Sigmoid colon (tissue), 6 donors: ENCODE measurements at regions not wholly inside any gene's neighbourhood (a gene's known extent, or its start where the extent isn't known, plus 50 kb on each side); places are given as distances from the start of the nearest gene placed in this dataset.

Experiments used
- DNase-seq: peaks from one replicate; pipeline ENCODE4 v3.0.0-alpha.2; 2019
- H3K27ac ChIP-seq, 4 donors: fragments of 200-600 bp; sonication (generic); one replicate each; pipeline ENCODE4 v1.5.1; 2016 to 2019; ENCODE audit warnings: mild to moderate bottlenecking in 1 of 4
- H3K27me3 ChIP-seq, 3 donors: fragments of 200-600 bp; sonication (generic); one replicate each; pipeline ENCODE4 v1.5.1; 2019; ENCODE audit warnings: mild to moderate bottlenecking in 1 of 3
- H3K36me3 ChIP-seq, 4 donors: fragments of 200-600 bp; sonication (generic); one replicate each; pipeline ENCODE4 v1.5.1; 2016 to 2019
- H3K4me1 ChIP-seq, 4 donors: fragments of 200-600 bp; sonication (generic); one replicate each; pipeline ENCODE4 v1.5.1; 2017 to 2019
- H3K4me3 ChIP-seq, 4 donors: fragments of 200-600 bp; sonication (generic); one replicate each; pipeline ENCODE4 v1.5.1; 2017 to 2019; ENCODE audit warnings: mild to moderate bottlenecking in 2 of 4, moderate library complexity in 1 of 4
- H3K9me3 ChIP-seq, 4 donors: fragments of 200-600 bp in 3 of 4; sonication (generic) in 3 of 4; one replicate each; pipeline versions ENCODE4 v1.5.1 to v1.6.1; 2013 to 2019
- CTCF ChIP-seq, 4 experiments: fragments of 450-650 bp in 3 of 4; fragments of 200-600 bp in 1 of 4; IDR thresholded peaks; one replicate each; pipeline ENCODE4 v1.5.1; 2016 to 2019; ENCODE audit warnings: antibody characterized with exemption in 4 of 4, mild to moderate bottlenecking in 3 of 4, moderate library complexity in 2 of 4
- EP300 ChIP-seq, 4 donors: sonication (generic); formaldehyde crosslinking; IDR thresholded peaks; one replicate each; pipeline ENCODE4 v1.6.1; 2017; ENCODE audit warnings: antibody characterized with exemption in 4 of 4
- POLR2A ChIP-seq, 2 donors: fragments of 450-650 bp; IDR thresholded peaks; one replicate each; pipeline ENCODE4 v1.6.1; 2016; ENCODE audit warnings: antibody characterized with exemption in 2 of 2, mild to moderate bottlenecking in 2 of 2, moderate library complexity in 2 of 2
- POLR2AphosphoS5 ChIP-seq, 4 donors: sonication (generic); formaldehyde crosslinking; IDR thresholded peaks; one replicate each; pipeline ENCODE4 v1.6.1; 2017; ENCODE audit warnings: antibody characterized with exemption in 4 of 4
- WGBS, 2 donors: extraction: QIAGEN DNeasy Blood & Tissue Kit; methylation state at CpG; one replicate each; pipeline ENCODE4 v1.1.7; 2013; 5-methylcytosine and 5-hydroxymethylcytosine counted together
- intact Hi-C: fragments of 100-400 bp; cut with DNase I; formaldehyde crosslinking; loops from one replicate; pipeline ENCODE4 v1.15.1; 2023
- donor health status: healthy with polysubstance abuse.
- donor health status: healthy.

GRCh38 chr1:25128121-25128621 lies 104.1 kb downstream of the SYF2 start:
- Histone ChIP-seq H3K4me3 (no peak overlapping the region), H3K36me3 (no peaks in the 10 kb centered on the region), H3K4me1 (no peaks in the 10 kb centered on the region), H3K27me3 (no peaks in the 10 kb centered on the region), H3K9me3 (peaks cover 0 to 3% (median 0%) of the 10 kb centered on the region in 4 donors), H3K27ac (no peak overlapping the region)
- intact Hi-C loops, result no loop called here
- DNase-seq, result no peak
- 66 to 77% methylated on average over 6 of the region's 6 CpGs for WGBS, 2 donors
- no peak for TF ChIP-seq POLR2AphosphoS5 (IDR thresholded peaks at IDR 0.05)
- TF ChIP-seq EP300 (IDR thresholded peaks at IDR 0.05), result no peak
- no peak for TF ChIP-seq CTCF (IDR thresholded peaks at IDR 0.05)
- no peak for TF ChIP-seq POLR2A (IDR thresholded peaks at IDR 0.05)

- Histone ChIP-seq H3K4me1 (no peaks in the 10 kb centered on the region), H3K9me3 (peaks cover 0 to 3% (median 0%) of the 10 kb centered on the region in 4 donors), H3K27ac (no peak overlapping the region), H3K27me3 (peaks cover 0 to 2% (median 0%) of the 10 kb centered on the region in 3 donors), H3K4me3 (no peak overlapping the region), H3K36me3 (no peaks in the 10 kb centered on the region)
- no peak for TF ChIP-seq POLR2AphosphoS5 (IDR thresholded peaks at IDR 0.05)
- no peak for TF ChIP-seq CTCF (IDR thresholded peaks at IDR 0.05)
- no peak for TF ChIP-seq POLR2A (IDR thresholded peaks at IDR 0.05)
- intact Hi-C loops, result no loop called here
- 86 to 88% methylated on average over 5 of the region's 5 CpGs for WGBS, 2 donors
- DNase-seq, result no peak
These were observed 105.7 kb downstream of the SYF2 start for GRCh38 chr1:25126562-25126961.

- intact Hi-C loops, result no loop called here
- DNase-seq, result no peak
- 92 to 93% methylated on average over 3 of the region's 3 CpGs for WGBS, 2 donors
These were observed 108.8 kb downstream of the SYF2 start for GRCh38 chr1:25123551-25123950.

GRCh38 chr1:25122747-25123146 lies 109.6 kb downstream of the SYF2 start:
- intact Hi-C loops, result no loop called here
- Histone ChIP-seq H3K9me3 (peaks cover 0 to 3% (median 0%) of the 10 kb centered on the region in 4 donors), H3K4me1 (no peaks in the 10 kb centered on the region), H3K36me3 (no peaks in the 10 kb centered on the region), H3K4me3 (no peak overlapping the region), H3K27ac (no peak overlapping the region), H3K27me3 (peaks cover 0 to 7% (median 0%) of the 10 kb centered on the region in 3 donors)
- 76 to 90% methylated on average over 5 of the region's 5 CpGs for WGBS, 2 donors
- no peak for DNase-seq
- no peak for TF ChIP-seq POLR2AphosphoS5 (IDR thresholded peaks at IDR 0.05)
- no peak for TF ChIP-seq CTCF (IDR thresholded peaks at IDR 0.05)
- no peak for TF ChIP-seq POLR2A (IDR thresholded peaks at IDR 0.05)
- TF ChIP-seq EP300 (IDR thresholded peaks at IDR 0.05), result no peak

More at GRCh38 chr1:25123551-25123950, 108.8 kb downstream of the SYF2 start:
- Histone ChIP-seq H3K4me3 (no peak overlapping the region), H3K9me3 (peaks cover 0 to 3% (median 0%) of the 10 kb centered on the region in 4 donors), H3K27me3 (peaks cover 0 to 7% (median 0%) of the 10 kb centered on the region in 3 donors), H3K27ac (no peak overlapping the region), H3K36me3 (no peaks in the 10 kb centered on the region), H3K4me1 (no peaks in the 10 kb centered on the region)
- TF ChIP-seq POLR2A (IDR thresholded peaks at IDR 0.05), result no peak
- TF ChIP-seq EP300 (IDR thresholded peaks at IDR 0.05), result no peak
- no peak for TF ChIP-seq POLR2AphosphoS5 (IDR thresholded peaks at IDR 0.05)
- TF ChIP-seq CTCF (IDR thresholded peaks at IDR 0.05), result no peak

- DNase-seq, result no peak
- peaks cover 0 to 5% (median 0%) of the 10 kb centered on the region in 4 donors for H3K9me3 ChIP-seq
- peaks cover 0 to 13% (median 0%) of the 10 kb centered on the region in 3 donors for H3K27me3 ChIP-seq
- WGBS, 2 donors, result 29 to 52% methylated on average over 8 of the region's 8 CpGs
- H3K4me1 ChIP-seq, result no peaks in the 10 kb centered on the region
- TF ChIP-seq EP300 (IDR thresholded peaks at IDR 0.05), result no peak
- no peak for TF ChIP-seq POLR2A (IDR thresholded peaks at IDR 0.05)
- no peak for TF ChIP-seq POLR2AphosphoS5 (IDR thresholded peaks at IDR 0.05)
- no peak for TF ChIP-seq CTCF (IDR thresholded peaks at IDR 0.05)
- H3K36me3 ChIP-seq, result no peaks in the 10 kb centered on the region
- intact Hi-C loops, result no loop called here
- H3K4me3 ChIP-seq, result no peak overlapping the region
- H3K27ac ChIP-seq, result no peak overlapping the region
These were observed 112.0 kb downstream of the SYF2 start for GRCh38 chr1:25120281-25120680.
